Sigmoid colon (tissue), 4 donors: ENCODE measurements at regions not wholly inside any gene's neighbourhood (a gene's known extent, or its start where the extent isn't known, plus 50 kb on each side); places are given as distances from the start of the nearest gene placed in this dataset.

ENCODE experiments used
- POLR2A ChIP-seq, 2 donors: fragments of 450-650 bp; IDR thresholded peaks; one replicate each; pipeline ENCODE4 v1.6.1; 2016; ENCODE audit warnings: antibody characterized with exemption in 2 of 2, mild to moderate bottlenecking in 2 of 2, moderate library complexity in 2 of 2
- POLR2AphosphoS5 ChIP-seq, 4 donors: sonication (generic); formaldehyde crosslinking; IDR thresholded peaks; one replicate each; pipeline ENCODE4 v1.6.1; 2017; ENCODE audit warnings: antibody characterized with exemption in 4 of 4
- TF ChIP-seq, protein P1 (sequence below), 4 experiments: fragments of 450-650 bp in 3 of 4; fragments of 200-600 bp in 1 of 4; IDR thresholded peaks; one replicate each; pipeline ENCODE4 v1.5.1; 2016 to 2019; ENCODE audit warnings: antibody characterized with exemption in 4 of 4, mild to moderate bottlenecking in 3 of 4, moderate library complexity in 2 of 4

GRCh38 chr2:34954758-34955157 lies 1355.7 kb upstream of the FAM98A start:
- TF ChIP-seq, protein P1, sequence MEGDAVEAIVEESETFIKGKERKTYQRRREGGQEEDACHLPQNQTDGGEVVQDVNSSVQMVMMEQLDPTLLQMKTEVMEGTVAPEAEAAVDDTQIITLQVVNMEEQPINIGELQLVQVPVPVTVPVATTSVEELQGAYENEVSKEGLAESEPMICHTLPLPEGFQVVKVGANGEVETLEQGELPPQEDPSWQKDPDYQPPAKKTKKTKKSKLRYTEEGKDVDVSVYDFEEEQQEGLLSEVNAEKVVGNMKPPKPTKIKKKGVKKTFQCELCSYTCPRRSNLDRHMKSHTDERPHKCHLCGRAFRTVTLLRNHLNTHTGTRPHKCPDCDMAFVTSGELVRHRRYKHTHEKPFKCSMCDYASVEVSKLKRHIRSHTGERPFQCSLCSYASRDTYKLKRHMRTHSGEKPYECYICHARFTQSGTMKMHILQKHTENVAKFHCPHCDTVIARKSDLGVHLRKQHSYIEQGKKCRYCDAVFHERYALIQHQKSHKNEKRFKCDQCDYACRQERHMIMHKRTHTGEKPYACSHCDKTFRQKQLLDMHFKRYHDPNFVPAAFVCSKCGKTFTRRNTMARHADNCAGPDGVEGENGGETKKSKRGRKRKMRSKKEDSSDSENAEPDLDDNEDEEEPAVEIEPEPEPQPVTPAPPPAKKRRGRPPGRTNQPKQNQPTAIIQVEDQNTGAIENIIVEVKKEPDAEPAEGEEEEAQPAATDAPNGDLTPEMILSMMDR (IDR thresholded peaks at IDR 0.05) = no peak
- TF ChIP-seq POLR2AphosphoS5 (IDR thresholded peaks at IDR 0.05) (no peak), POLR2A (IDR thresholded peaks at IDR 0.05) (no peak)
